ENCODE measurements at regions not wholly inside any gene's neighbourhood (a gene's known extent, or its start where the extent isn't known, plus 50 kb on each side); places are given as distances from the start of the nearest gene placed in this dataset.

- TF ChIP-seq CTCF (IDR thresholded peaks at IDR 0.05) = no peak
- TF ChIP-seq POLR2A (IDR thresholded peaks at IDR 0.05) = no peak
- TF ChIP-seq POLR2AphosphoS5 (IDR thresholded peaks at IDR 0.05) = no peak
Observed at GRCh38 chr20:7426890-7427496, 513.3 kb downstream of the HAO1 start.
